ENCODE measurements at regions not wholly inside any gene's neighbourhood (a gene's known extent, or its start where the extent isn't known, plus 50 kb on each side); places are given as distances from the start of the nearest gene placed in this dataset.

GRCh38 chr16:52976539-52977167 is 76.0 kb downstream of the CHD9NB start:
- H3K4me1 Mint-ChIP-seq: no peaks in the 10 kb centered on the region
- H3K27ac Mint-ChIP-seq: no peak overlapping the region
- H3K36me3 Mint-ChIP-seq (ENCODE audit: low read depth): no peaks in the 10 kb centered on the region
- H3K4me3 Mint-ChIP-seq: no peak overlapping the region
- ChIA-PET CTCF (interaction anchor here (0.8 to 1.7 kb wide), 2 partner anchors 305 to 307 kb away, joined by 3 to 4 read pairs; no protein-coding TSS in a partner anchor), POLR2A (no interaction called here)
- H3K27me3 Mint-ChIP-seq: peaks cover 8% of the 10 kb centered on the region
- DNase-seq: no peak
- H3K9me3 Mint-ChIP-seq: no peaks in the 10 kb centered on the region

DNA sequence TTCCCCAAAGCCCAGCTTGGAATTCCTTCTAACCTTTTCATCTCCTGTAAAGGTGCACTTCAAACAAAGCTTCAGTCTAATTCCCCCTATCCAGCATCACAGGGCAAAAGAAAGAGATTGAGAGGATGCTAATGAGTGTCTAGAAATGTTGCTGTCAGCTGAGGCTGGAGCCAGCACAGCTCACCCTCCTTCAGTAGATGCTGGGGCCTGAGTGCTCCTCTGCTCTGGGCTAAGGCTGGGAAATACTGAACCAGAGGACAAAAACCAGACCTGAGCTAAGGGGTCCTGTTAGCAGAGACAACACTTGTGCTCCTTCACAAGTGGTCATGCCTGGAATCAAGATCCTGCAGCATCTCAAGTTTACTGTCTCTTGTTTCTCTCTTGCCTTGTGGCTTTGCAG is 85.0 kb downstream of the CHD9NB start:
- H3K9me3 Mint-ChIP-seq: no peaks in the 10 kb centered on the region
- CTCF ChIA-PET: no interaction called here
- no peaks in the 10 kb centered on the region for H3K36me3 Mint-ChIP-seq (ENCODE audit: low read depth)
- H3K4me1 Mint-ChIP-seq: no peaks in the 10 kb centered on the region
- no peak for DNase-seq
- POLR2A ChIA-PET: no interaction called here
- peaks cover 3% of the 10 kb centered on the region for H3K27me3 Mint-ChIP-seq
- no peak overlapping the region for H3K4me3 Mint-ChIP-seq
- no peak overlapping the region for H3K27ac Mint-ChIP-seq

DNA sequence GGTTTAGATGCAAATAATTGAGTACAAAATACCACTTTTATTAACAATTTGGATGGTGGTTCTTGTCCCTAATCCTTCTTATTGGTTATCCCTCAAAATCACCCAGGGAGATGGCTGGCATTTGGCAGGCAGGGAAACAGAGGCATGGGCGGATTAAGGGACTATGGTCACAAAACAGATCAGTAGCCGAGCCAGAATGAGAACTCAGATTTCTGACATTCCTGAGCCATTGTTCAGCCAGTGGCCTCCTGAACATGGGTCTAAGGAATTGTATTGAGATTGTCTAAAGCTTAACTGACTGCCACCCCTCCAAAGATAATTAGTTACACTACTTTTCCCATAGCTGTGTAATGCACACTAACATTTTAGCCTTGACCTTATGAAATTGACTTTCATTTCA is 88.4 kb downstream of the CHD9NB start:
- ChIA-PET CTCF (no interaction called here), POLR2A (no interaction called here)
- no peak for DNase-seq
- no peaks in the 10 kb centered on the region for H3K27me3 Mint-ChIP-seq
- no peak overlapping the region for H3K27ac Mint-ChIP-seq
- no peak overlapping the region for H3K4me3 Mint-ChIP-seq
- H3K4me1 Mint-ChIP-seq: no peaks in the 10 kb centered on the region
- no peaks in the 10 kb centered on the region for H3K9me3 Mint-ChIP-seq
- H3K36me3 Mint-ChIP-seq (ENCODE audit: low read depth): no peaks in the 10 kb centered on the region

DNA sequence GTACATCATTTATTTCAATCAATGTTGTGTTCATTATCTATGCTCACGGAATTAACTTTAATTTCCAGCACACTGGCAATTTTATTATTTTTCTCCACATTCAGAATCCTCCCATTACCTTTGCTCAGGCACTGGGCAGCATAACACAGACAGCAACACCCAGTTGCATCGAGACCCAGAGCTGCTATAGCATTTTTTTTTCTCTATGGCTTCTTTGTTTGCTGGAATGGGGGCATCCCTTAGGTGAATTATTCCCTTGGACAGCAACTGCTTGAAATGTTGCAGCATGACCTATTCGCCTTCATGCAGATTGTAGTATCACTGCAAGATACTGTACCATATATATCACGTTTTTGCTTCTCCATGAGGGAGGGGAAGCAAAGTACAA is 88.8 kb downstream of the CHD9NB start:
- CTCF ChIA-PET: no interaction called here
- no peak overlapping the region for H3K27ac Mint-ChIP-seq
- DNase-seq: no peak
- H3K27me3 Mint-ChIP-seq: no peaks in the 10 kb centered on the region
- POLR2A ChIA-PET: no interaction called here
- no peaks in the 10 kb centered on the region for H3K9me3 Mint-ChIP-seq
- no peaks in the 10 kb centered on the region for H3K36me3 Mint-ChIP-seq (ENCODE audit: low read depth)
- H3K4me1 Mint-ChIP-seq: no peaks in the 10 kb centered on the region
- H3K4me3 Mint-ChIP-seq: no peak overlapping the region

DNA sequence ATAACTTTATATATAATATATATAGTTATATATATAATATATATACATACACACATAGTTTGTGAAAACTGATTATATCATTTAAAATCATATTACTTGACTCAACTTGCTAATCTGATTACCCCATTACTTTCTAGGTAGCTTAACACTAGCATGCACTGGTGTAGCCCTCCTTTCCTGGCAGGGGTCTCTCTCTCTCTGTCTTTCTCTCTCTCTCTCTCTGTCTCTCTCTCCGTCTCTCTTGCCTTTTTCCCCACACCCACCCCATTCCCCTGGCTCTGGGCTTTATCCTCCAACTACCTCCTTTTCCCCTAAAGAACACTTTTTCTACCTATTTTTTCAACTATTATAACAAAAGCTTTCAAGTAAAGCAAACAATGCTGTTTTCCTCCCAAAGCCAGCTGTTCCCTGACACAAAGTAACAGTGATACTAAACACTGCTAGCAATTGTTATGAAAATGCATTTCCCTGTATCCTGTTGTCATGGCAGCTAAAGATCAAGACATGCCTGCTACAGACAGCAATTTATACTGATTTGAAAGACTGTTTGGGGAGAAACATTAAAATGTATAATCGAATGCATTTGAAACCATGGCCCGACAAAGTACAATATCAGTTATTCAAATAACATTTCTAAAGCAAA is 89.4 kb downstream of the CHD9NB start:
- CTCF ChIA-PET: no interaction called here
- POLR2A ChIA-PET: no interaction called here
- Mint-ChIP-seq H3K27me3 (no peaks in the 10 kb centered on the region), H3K27ac (no peak overlapping the region), H3K4me1 (no peaks in the 10 kb centered on the region), H3K36me3 (ENCODE audit: low read depth) (no peaks in the 10 kb centered on the region), H3K9me3 (no peaks in the 10 kb centered on the region), H3K4me3 (no peak overlapping the region)
- no peak for DNase-seq

DNA sequence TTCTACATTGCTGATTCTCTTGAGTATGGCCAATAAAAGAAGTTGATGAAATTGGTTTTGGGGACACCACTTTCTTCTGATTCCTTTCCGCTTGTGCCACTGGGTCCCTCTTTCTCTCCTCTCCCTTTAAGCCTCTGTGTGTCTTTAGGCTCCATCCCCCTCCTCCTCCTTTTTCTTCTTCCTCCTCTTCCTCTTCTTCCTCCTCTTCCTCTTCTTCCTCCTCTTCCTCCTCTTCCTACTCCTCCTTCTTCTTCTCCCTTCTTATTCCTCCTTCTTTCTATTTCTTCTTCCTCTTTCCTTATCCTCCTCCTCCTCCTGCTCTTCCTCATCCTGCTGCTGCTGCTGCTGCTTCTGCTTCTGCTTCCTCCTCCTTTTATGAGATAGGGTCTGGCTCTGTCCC is 93.7 kb downstream of the CHD9NB start:
- Mint-ChIP-seq H3K27ac (no peak overlapping the region), H3K36me3 (ENCODE audit: low read depth) (no peaks in the 10 kb centered on the region), H3K27me3 (no peaks in the 10 kb centered on the region), H3K4me1 (no peaks in the 10 kb centered on the region), H3K9me3 (no peaks in the 10 kb centered on the region), H3K4me3 (no peak overlapping the region)
- no peak for DNase-seq
- CTCF ChIA-PET: no interaction called here
- POLR2A ChIA-PET: no interaction called here

DNA sequence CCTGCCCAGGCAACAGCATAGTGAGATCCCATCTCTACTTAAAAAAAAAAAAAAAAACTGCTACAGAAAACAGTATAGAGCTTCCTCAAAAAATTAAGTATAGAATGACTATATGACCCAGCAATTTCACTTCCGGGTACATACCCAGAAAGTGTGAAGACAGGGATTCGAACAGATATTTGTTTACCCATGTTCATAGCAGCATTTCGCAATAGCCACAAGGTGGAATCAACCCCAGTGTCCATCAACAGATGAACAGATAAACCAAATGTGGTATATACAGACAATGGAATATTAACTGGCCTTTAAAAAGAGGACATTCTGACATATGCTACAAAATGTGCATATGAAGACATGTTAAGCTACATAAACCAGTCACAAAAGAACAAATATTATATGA is 95.5 kb downstream of the CHD9NB start:
- H3K27me3 Mint-ChIP-seq: no peaks in the 10 kb centered on the region
- CTCF ChIA-PET: no interaction called here
- H3K4me1 Mint-ChIP-seq: no peaks in the 10 kb centered on the region
- no peaks in the 10 kb centered on the region for H3K9me3 Mint-ChIP-seq
- POLR2A ChIA-PET: no interaction called here
- H3K4me3 Mint-ChIP-seq: no peak overlapping the region
- DNase-seq: no peak
- H3K27ac Mint-ChIP-seq: no peak overlapping the region
- no peaks in the 10 kb centered on the region for H3K36me3 Mint-ChIP-seq (ENCODE audit: low read depth)

DNA sequence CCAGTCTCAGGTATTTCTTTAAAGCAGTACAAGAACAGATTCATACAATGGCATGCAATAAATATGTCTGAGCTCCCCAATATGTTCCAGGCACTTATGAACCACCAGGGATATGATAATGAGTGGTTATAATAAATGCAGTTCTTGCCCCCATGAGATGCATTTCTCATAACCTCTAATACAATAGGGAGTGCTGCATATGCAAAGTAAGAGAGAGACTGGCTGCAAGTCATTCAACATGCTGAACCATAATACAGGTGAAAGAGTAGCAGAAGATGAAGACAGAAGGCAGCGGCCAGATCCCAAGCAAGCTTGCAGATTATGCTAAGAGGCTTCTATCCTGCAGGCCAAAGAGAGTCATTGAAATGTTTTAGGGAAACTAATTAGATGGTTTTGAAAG is 96.7 kb downstream of the CHD9NB start:
- H3K9me3 Mint-ChIP-seq: no peaks in the 10 kb centered on the region
- ChIA-PET POLR2A (no interaction called here), CTCF (no interaction called here)
- no peaks in the 10 kb centered on the region for H3K4me1 Mint-ChIP-seq
- no peak overlapping the region for H3K4me3 Mint-ChIP-seq
- no peaks in the 10 kb centered on the region for H3K36me3 Mint-ChIP-seq (ENCODE audit: low read depth)
- no peak overlapping the region for H3K27ac Mint-ChIP-seq
- DNase-seq: no peak
- H3K27me3 Mint-ChIP-seq: no peaks in the 10 kb centered on the region

DNA sequence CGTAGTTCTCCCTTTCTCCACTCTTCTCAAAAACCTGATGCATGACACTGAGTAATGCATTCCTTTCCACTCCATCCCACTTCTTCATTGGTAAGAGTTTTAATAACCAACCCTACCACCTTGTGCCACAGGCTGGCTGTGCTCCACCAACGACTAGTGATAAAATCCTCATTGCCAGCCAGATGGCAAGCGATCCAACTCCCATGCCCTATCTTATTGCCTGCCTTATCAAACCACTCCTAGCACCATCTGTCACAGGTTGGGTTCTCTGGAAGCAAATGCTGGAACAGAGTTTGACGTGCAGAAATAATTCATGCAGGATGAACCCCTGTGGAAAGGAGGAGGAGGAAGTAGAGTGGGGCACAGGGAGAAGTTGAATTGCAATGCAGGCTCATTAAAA is 99.5 kb downstream of the CHD9NB start:
- DNase-seq: no peak
- Mint-ChIP-seq H3K9me3 (no peaks in the 10 kb centered on the region), H3K36me3 (ENCODE audit: low read depth) (no peaks in the 10 kb centered on the region), H3K27ac (no peak overlapping the region), H3K4me1 (no peaks in the 10 kb centered on the region), H3K27me3 (peaks cover 2% of the 10 kb centered on the region), H3K4me3 (no peak overlapping the region)
- POLR2A ChIA-PET: no interaction called here
- CTCF ChIA-PET: no interaction called here

DNA sequence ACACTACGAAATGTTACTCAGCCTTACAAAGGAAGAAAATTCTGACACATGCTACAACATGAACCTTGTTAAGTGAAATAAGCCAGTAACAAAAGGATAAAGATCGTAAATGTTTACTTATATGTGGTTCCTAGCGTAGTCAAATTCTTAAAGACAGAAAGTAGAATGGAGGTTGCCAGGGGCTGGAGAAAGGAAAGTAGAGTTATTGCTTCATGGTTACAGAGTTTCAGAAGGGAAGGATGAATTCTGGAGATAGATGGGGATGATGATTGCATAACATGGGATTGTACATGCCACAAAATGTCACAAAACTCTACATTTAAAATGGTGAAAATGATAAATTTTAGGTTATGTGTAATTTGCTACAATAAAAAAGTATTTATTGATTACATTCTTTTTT is 103.8 kb downstream of the CHD9NB start:
- Mint-ChIP-seq H3K27ac (no peak overlapping the region), H3K9me3 (no peaks in the 10 kb centered on the region)

DNA sequence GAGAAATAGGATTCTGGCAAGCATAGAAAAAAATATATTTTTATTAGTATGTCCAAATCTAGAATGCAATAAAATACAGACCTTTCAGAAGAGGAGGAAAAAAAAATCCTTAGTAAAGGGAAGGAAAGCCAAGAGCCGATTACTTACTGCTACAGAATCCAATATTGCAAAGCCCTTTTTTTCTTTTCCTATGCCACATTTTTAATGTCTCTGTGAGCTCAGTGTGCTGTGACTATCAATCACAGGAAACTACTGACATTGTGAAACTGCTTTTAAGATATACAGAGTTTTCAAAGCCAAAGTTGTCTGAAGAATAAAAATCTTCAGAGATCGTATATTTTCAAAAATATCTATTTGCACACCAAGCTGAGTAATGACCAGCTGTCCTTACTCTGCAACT is 120.4 kb downstream of the CHD9NB start:
- no peaks in the 10 kb centered on the region for H3K27me3 Mint-ChIP-seq
- peaks cover 4% of the 10 kb centered on the region for H3K9me3 Mint-ChIP-seq
- no peaks in the 10 kb centered on the region for H3K36me3 Mint-ChIP-seq (ENCODE audit: low read depth)
- CTCF ChIA-PET: no interaction called here
- no peaks in the 10 kb centered on the region for H3K4me1 Mint-ChIP-seq
- POLR2A ChIA-PET: no interaction called here
- no peak overlapping the region for H3K4me3 Mint-ChIP-seq
- no peak overlapping the region for H3K27ac Mint-ChIP-seq
- DNase-seq: no peak

More for the DNA sequence above, 103.8 kb downstream of the CHD9NB start:
- H3K4me3 Mint-ChIP-seq: no peak overlapping the region
- H3K27me3 Mint-ChIP-seq: peaks cover 2% of the 10 kb centered on the region
- H3K36me3 Mint-ChIP-seq (ENCODE audit: low read depth): no peaks in the 10 kb centered on the region
- no peak for DNase-seq
- H3K4me1 Mint-ChIP-seq: no peaks in the 10 kb centered on the region
- ChIA-PET POLR2A (no interaction called here), CTCF (no interaction called here)

DNA sequence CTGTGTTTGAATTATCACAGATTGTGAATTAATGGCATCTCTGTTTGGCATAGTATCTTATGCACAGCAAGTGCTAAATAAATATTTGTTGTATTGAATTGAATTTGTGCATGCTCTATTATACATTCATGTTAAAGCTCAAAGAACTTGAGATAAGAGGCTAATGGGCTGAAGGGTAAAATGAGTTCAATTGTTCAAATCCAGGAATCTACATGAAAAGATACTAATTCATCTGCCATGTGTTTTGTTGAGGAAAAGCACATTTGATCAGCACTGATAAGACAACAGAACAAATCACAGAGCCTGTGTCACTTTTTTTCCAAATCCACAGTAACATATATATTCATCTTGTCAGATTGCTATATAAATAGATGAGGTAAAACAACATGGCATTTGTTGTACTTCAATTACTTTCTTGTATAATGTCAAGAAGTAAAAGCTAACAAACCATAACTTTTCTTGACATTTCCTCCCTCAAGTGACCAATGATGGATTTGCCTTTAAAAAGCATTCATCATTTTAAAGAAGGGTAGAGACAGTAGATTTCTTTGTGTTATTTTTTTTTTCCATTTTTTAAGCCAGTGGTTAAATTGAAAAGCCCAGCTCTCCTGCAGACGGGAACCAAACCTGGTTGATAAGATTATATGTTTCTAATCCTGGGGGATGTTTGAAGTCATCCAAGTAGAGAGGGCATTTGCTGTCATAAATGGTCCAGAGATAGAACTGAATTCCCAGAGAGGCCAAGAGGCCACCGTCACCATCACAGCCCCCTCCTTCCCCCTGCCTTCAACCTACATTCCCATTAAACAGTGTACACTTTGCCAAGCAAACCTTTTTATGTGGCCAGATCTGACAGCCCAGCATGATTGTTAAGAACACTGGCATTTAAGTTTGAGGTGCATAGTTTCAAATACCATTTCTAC is 123.0 kb downstream of the CHD9NB start:
- Mint-ChIP-seq H3K4me1 (no peaks in the 10 kb centered on the region), H3K4me3 (no peak overlapping the region), H3K9me3 (peaks cover 4% of the 10 kb centered on the region), H3K27ac (no peak overlapping the region), H3K36me3 (ENCODE audit: low read depth) (no peaks in the 10 kb centered on the region), H3K27me3 (no peaks in the 10 kb centered on the region)
- ChIA-PET CTCF (no interaction called here), POLR2A (no interaction called here)
- DNase-seq: no peak

- Mint-ChIP-seq H3K36me3 (ENCODE audit: low read depth) (no peaks in the 10 kb centered on the region), H3K27me3 (no peaks in the 10 kb centered on the region), H3K27ac (no peak overlapping the region), H3K4me1 (no peaks in the 10 kb centered on the region), H3K4me3 (no peak overlapping the region), H3K9me3 (peaks cover 4% of the 10 kb centered on the region)
- CTCF ChIA-PET: no interaction called here
- POLR2A ChIA-PET: no interaction called here
- DNase-seq: no peak
Observed at GRCh38 chr16:52928955-52929354, 123.7 kb downstream of the CHD9NB start.

DNA sequence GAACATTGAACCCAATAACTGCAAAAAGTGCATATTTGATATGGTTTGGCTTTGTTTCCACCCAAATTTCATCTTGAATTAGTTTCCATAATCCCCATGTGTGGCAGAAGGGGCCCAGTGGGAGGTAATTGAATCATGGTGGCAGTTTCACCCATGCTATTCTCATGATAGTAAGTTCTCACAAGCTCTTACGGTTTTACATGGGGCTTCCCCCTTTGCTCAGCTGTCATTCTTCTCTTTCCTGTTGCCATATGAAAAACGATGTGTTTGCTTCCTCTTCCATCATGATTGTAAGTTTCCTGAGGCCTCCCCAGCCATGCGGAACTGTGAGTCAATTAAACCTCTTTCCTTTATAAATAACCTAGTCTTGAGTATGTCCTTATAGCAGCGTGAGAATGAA is 127.6 kb downstream of the CHD9NB start:
- no peak overlapping the region for H3K4me3 Mint-ChIP-seq
- no peak overlapping the region for H3K27ac Mint-ChIP-seq
- no peaks in the 10 kb centered on the region for H3K4me1 Mint-ChIP-seq
- DNase-seq: no peak
- CTCF ChIA-PET: interaction anchor here (1.2 kb wide), 1 partner anchor 13 kb away, joined by 4 read pairs; no protein-coding TSS in a partner anchor
- no peaks in the 10 kb centered on the region for H3K36me3 Mint-ChIP-seq (ENCODE audit: low read depth)
- no peaks in the 10 kb centered on the region for H3K9me3 Mint-ChIP-seq
- POLR2A ChIA-PET: no interaction called here
- H3K27me3 Mint-ChIP-seq: no peaks in the 10 kb centered on the region

Data from activated CD4-positive, alpha-beta memory T cell treated with anti-CD3 and anti-CD28 coated beads, Interleukin-2, amount 10 ng/mL, durations not matched to agents 7 days and 5 days (primary cell).